ENCODE measurements at regions not wholly inside any gene's neighbourhood (a gene's known extent, or its start where the extent isn't known, plus 50 kb on each side); places are given as distances from the start of the nearest gene placed in this dataset.
A peak's percentile ranks its signal among the peaks of the same experiment; 100 is the strongest.
"Not testable (repeated sequence)": the region's sequence is repeated elsewhere in the genome, so short reads cannot be mapped to it uniquely, and the experiment has no call there.

DNA sequence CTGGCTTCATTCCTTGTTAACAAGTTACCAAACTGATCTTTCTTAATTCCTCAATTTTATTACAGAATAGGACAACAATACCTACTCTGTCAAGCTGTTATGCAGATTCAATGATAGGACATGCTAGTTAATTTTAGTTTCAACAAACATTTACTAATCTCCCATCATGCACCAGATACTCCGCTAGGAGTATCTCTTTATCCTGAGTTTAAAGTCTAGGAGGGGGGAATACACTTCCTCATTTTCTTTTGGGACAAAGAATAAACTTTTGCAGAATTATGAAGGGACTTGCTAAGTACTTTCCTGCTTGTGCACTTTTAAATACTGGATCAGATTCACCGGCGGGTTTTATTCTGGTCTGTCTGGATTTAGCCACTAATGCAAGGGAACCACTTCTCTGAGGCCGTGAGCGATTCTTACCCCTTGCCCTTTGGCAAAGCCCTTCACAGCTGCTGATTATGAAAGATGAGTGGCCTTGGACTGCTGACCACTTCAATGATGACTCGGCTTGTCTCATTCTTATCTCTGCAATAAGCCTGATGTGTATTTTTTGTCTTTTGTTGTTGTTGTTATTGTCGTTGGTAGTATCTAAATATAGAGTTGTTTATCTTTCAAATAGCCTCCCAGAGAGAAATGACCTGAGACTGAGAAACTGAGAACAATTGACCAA, 73.9 kb downstream of the RMI1 start:
- DNase-seq, result no peak

DNA sequence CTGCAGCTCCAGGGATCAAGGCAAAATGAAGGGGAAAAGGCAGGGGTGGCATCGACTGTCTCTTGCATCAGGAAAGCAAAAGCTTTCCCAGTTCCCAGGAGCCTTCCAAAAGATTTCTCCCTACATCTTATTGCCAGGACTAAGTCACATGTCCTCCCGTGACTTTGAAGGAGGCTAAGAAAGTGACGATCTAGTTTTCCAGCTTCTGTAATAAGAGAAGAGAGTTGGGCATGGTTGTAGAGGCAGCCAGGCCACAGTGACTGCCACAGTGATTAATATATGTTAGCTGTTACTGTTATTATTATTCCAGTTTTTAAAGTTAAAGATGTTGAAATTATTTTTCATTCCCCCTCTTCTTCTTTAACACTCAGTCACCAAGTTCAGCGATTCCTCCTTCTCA, 77.1 kb downstream of the RMI1 start:
- DNase-seq, result no peak

DNA sequence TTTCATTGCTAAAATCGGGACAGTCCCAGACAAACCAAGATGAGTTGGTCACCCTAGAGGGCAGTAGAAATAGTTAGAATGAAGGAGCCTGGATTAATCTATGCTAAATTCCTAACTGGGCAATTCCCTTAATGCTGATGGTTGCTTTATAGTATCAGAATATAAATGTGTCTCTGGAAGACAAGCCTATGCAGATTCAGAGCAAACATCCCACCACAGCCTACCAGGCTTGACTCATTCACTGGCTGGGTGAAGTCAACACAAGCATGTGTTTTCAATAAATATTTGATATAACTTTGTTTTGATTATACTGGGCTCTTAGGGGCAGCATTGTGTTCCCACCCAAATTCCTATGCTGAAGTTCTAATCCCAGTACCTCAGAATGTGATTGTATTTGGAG, 79.3 kb downstream of the RMI1 start:
- no peak for DNase-seq

DNA sequence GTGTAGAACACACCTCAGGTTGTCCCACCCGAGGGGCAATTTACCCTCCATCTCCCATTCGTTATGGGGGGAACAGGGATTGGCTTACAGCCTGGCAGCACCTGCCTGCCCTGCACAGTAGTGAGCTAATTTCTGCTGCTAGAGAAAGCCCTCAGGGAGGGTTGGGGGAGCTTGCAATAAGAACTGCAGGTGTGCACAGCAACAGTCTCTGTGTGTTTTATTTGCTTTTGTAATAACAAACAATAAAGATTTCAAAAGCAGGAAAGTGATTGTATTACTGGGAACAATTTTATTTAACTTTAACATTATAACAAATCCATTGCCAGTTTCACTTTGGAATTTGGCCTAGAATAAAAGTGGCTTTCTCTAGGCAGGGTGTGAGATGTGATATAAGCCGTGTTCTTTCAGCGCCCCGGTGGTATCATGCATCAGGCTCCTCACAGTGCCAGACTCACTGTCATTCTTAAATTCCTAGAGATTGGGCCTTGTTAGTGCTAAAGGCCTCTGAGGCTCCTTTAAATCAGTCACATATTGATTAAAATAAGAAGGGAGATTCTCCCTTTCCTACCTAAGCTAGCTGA, 81.1 kb downstream of the RMI1 start:
- DNase-seq, result no peak

DNA sequence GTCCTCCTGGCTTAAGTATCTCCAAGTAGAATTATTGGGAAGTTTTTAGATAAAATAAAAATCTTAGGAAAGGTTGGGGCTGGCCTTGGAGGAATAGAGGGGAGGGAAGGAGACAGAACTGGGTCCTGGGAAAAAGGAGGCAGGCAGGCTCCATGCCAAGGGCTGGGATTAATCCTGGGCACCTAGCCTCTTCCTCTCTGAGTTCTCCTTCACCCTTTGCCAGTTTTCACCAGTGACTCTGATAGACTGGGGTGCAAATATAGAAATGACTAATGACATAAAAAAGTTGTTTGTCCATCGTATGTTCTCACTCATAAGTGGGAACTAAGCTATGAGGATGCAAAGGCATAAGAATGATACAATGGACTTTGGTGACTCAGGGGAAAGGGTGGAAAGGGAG, 81.9 kb downstream of the RMI1 start:
- DNase-seq, result no peak

DNA sequence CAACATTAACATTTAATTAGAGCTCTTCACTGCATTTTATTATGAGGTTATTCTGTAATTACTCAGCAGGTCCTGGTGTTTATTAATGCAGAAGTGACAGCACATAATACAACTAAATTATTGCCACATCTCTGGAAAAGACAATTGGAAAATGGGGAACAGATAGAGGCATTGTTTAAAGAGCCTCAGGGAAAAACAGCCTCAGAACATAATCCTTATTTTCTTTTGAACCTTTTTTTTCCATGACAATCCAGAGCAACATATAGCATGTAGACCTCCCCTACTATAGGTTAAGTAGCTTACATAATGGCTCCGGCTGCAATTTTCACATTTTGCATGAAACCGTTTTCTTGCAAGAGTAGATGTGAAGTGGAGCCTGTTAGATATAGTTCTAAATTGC, 87.2 kb downstream of the RMI1 start:
- no peak for DNase-seq

DNA sequence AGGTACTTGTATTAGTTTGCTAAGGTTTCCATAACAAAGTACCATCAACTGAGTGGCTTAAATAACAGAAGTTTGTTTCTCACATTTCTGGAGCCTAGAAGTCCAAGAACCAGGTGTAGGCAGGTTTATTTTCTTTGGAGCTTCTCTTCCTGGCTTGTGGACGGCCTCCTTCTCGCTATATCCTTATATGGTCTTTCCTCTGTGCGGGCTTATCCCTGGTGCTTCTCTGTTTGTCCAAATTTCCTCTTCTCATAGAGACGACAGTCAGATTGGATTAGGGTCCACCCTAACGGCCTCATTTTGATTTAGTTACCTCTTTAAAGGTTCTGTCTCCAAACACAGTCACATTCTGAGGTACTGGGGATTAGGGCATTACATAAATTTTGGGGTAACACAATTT, 88.3 kb downstream of the RMI1 start:
- DNase-seq, result no peak

DNA sequence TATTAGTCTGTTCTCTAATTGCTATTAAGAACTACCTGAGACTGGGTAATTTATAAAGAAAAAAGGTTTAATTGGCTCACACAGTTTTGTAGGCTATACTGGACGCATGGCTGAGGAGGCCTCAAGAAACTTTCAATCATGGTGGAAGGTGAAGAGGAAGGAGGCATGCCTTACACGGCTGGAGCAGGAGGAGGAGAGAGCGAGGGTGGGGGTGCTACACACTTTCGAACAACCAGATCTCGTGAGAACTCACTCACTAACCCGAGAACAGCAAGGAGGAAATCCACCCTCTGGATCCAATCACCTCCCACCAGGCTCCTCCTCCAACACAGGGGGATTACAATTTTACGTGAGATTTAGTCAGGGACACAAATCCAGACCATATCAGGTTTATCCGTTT, 90.0 kb downstream of the RMI1 start:
- no peak for DNase-seq

DNA sequence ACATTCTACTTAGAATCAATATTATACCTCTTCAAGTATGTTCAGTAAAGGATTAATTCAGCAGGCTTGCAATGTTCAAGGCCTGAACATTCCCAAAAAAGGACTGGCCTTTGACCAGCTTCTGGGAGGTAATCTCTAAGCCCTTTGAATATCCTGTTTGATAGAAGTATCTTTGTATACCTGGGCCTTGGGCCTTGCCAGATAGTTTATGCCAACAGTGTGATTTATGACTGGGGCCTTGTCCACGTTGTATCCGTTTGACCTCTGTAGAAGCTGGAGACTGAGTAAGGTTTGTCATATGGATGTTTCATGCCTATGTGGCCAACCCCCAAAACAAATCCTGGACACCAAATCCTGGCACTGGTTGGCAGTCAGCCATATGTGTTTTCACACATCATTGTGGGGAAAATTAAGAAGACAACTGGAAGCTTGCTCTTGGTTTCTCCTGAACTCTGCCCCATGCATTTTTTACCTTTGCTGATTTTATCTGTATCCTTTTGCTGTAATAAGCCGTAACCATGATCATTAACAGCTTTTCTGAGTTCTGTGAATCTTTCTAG, 92.1 kb downstream of the RMI1 start:
- DNase-seq, result no peak

DNA sequence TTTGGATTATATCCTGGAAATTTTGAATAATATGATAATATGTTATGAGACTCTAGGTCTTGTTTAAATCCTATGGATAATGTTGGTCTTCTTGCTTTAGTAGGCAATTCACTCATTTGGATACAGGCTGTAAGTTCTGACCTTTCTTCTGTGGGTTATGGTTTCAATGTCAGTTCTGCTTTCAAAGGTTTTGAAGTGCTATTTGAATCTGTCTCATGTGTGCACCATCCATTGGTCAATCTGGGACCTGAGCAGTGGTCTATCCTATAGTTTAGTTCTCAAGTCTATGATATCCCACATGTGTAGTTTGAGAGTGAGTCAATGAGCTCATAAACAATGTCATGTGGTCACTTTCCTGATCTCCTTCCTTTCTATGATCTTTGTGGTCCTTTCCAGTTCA, 94.4 kb downstream of the RMI1 start:
- DNase-seq, result no peak

DNA sequence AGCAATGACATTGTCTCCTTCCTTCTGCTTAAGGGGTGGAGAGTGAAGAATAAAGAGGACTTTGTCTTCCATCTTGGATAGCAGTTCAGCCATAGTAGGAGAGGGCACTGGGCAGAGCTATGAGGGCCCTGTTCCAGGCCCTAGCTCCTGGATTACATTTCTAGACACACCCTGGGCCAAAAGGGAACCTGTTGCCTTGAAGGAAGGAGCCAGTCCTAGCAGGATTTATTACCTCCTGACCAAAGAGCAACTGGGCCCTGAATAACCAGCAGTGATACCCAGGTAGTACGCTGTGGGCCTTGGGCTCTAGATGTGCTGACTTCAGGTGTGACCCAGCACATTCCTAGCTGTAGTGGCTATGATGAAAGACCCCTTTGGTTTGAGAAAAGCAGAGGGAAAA, 95.8 kb downstream of the RMI1 start:
- DNase-seq, result no peak

DNA sequence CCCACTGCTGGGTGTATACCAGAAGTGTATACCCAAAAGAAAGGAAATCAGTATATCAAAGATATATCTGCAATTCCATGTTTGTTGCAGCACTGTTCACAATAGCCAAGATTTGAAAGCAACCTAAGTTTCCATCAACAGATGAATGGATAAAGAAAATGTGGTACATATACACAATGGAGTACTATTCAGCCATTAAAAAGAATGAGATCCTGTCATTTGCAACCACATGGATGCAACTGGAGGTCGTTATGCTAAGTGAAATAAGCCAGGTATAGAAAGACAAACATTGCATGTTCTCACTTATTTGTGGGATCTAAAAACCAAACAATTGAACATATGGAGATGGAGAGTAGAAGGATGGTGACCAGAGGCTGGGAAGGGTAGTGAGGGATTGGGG, 97.2 kb downstream of the RMI1 start:
- not testable (repeated sequence) for DNase-seq

DNA sequence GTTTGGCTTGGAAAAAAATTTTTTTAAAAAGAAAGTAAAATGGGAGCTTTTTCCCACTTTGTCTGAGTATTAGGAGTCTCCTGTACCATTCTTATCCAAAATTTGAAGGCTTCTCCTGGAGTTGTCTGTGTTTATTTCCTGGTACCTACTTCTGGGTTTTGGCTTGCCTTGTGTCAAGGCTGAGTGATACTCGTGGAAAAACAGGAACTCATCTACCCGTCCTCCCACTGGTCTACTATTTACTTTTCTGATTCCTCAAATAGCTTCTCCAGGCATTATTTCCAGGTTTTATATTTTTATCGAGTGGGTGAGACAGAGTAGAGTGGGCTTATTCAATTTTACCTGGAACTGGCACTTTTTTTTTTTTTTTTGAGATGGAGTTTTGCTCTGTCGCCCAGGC, 99.4 kb downstream of the RMI1 start:
- no peak for DNase-seq

DNA sequence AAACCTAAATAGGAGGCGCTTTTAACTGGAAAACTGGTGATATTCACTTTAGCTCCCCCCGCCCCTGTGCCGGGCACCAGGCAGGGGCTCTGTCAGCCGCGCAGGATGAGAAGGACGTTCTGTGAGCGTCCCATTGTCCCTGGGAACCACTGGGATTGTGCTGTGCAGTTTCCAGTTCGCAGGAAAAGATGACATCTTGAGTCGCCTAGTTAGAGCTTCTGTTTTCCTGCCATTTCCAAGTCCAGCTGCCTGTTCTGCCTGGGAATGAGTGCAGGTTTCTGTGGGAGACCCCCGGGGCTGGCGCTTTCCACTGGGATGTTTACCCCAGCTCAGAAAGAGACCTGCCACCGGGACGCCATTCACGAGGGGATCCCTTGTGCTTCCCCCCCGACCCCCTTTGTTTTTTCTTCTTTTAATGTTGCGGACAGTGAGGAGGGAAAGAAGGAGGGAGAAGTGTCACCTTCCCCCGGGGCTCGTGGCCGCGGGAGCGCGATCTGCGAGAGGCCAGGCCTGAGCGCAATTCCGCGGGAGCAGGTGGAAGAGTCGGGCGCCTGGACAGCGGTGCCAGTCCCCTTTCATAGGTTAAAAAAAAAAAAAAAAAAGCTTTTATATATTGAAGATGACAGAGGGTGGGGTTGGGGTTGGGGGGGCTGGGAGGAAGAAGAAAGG, 121.5 kb downstream of the RMI1 start:
- peak; percentile 54 for DNase-seq

DNA sequence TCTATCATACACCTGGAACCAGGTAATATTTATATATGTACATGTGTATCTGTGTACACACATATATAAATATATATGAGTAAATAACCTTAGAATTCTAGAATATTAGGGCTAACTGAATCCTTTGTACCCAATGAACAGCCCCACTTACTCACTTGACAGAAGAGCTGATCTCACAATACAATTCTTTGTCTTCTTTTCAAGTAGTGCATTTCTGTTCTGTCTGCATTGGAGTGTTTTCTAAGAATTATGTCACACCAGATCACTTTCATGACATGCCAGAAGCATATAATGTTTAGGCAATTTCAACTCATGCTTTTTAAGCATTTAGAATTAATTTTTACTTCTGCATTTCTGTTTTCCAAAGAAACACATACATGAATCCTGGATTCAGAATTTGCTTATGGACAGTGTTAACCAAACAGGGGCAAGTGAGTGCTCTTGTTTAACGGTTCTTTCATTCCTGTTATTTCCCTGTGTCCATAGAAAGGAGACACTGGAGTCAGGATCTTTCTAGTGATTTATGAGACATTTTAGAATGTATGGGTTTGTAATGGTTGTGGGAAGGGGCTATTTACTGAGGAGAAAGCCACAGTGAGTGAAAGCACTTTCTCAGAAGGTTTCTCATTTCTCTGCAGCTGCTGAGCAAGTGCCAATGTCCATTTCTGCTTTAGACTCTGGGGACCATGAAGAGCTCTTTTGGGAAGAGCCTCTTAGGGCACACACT, 123.2 kb downstream of the RMI1 start:
- peak; percentile 25 for DNase-seq

DNA sequence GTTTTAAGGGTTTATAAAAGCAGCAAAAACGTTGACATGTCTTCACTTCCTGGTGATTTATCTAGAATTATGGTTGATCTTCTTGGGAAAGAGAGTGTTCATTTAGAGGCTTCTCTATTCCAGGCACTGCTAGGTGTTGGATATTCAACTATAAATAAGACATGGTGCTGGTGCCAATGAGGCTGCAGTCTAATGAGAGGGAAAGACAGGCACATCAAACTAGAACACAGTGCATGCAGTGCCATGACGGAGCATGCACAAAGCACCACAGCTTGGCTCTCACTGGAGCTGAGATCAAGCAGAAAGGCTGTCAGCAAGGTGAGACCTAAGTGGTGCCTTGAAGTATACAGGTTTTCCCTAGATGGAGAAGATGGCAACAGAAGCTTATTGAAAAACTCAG, 126.5 kb downstream of the RMI1 start:
- DNase-seq, result no peak

DNA sequence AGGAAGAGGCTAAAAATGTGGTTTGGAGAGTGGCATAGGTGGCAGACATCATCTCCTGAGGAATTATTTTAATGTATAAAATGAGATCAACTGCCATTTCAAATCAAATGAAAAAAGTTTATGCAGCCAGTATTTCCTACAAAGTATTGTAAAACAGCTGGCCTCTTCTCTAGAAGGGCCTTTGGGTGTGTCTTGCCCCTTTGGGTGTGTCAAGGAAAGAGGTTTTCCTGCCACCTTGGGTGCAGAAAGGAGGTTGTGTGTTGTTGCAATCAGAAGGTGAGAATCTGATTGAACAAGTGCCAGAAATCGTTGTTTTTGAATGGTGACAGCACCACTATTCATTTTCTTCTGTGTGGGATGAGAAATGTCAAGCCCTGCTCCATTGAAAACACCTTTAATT, 127.4 kb downstream of the RMI1 start:
- no peak for DNase-seq

DNA sequence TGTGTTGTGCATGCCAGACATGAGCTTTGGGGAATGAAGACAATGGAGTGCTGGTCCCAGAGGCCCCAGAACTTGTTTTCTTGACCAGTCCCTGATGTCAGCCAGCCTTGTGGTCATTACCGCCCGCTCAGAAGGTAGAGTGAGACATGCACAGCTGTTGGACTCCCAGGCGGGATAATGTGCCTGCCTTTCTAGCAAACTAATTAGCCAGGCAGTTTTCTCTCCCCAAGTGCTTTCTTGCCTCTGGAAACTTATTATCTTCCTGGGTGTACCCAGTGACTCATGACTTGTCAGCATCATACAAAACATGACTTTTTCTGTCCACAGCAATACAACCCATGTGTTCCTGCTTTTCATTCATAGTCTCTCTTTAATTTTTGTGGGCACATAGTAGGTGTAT, 131.1 kb downstream of the RMI1 start:
- DNase-seq, result no peak

DNA sequence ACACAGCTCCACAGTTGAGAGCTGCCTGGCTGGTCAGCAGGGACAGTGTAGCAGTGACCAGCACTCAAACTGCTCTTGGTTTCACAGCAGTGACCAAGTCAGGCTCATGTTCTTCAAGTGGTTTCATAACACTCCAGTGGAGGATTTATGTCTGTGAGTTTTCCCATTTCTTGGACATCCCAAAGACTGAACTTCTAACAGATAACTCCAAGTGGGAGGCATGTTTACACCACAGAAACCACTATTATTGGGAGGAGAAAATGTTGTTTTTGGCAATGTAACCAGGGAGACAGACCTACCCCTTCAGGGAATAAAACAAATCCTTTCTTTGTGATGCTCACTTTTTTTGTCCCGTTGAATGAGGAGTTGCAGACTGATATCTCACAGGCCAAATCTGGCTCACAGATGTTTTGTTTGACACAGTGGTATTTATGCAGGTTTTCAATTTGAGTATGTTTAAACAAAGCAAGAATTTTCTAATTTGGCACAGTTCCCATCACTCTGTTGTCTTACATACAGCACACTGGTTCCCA, 141.5 kb downstream of the RMI1 start:
- peak; percentile 70 for DNase-seq

DNA sequence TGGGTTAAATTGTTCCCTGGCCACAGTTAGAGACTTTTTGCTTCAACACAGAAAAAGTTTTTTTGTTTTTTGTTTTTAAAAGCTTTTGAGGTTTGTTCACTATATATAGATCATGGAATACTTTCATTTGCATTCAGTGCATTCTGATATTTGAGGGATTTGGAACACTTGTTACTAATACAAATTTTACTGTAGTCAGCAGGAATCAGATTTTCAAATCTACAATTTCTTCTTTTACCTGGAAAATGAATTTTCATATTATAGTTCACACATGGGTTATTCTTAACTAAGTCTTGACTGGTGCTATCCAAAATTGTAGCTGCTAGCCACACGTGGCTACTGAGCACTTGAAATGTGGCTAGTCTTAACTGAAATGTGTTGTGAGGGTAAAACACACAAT, 142.0 kb downstream of the RMI1 start:
- DNase-seq, result no peak

DNA sequence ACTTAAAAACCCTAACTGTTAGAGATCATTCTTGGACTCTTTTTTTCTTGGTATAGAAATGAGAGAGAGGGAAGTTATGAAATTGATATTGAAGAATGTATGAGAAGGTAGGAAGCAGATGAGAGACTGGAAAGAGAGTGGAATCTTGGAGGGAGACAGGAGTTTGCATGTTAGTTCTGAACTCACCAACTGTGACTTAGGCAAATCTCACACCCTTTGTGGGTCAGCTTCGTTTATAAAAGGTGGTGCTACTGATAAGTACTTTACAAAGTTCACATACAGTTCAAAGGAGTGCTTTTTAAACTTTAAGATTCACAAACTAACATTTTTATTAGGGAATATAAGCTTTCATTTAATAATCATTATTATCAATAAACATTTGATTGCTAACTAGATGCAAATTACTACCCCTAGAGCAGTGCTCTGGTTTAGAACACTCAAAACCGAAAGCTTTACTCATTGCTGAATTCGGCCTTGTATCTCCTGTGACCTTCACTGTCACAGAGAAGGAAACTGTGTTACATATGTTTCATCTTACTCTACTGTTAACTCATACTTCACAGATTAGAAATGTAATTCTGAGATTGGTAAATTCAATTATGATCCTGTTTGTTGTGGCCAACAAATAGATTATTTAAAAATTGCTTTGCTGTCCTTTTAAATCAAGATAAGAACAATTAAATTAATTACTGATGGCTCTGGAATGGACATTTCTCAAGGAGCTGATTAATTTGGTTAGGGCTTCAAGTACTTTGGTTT, 143.2 kb downstream of the RMI1 start:
- no peak for DNase-seq

DNA sequence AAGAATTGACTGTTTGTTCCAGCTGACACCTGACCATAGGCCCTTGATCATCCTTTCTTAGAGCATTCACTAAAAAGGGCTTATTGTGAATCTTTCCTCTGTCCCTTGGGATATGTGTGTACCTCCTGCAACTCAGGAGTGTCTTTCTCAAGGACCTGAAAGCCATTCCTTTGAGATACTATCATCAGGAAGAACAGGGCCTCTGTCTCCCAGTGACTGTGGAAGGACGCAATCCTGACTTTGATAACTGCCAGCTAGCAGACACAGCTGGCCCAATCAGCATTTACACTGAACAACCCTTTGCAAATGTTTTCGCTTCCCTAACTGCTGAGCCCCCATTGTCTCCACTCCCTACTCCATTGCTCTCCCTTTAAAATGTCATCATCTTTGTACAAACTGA, 144.4 kb downstream of the RMI1 start:
- DNase-seq, result no peak

DNA sequence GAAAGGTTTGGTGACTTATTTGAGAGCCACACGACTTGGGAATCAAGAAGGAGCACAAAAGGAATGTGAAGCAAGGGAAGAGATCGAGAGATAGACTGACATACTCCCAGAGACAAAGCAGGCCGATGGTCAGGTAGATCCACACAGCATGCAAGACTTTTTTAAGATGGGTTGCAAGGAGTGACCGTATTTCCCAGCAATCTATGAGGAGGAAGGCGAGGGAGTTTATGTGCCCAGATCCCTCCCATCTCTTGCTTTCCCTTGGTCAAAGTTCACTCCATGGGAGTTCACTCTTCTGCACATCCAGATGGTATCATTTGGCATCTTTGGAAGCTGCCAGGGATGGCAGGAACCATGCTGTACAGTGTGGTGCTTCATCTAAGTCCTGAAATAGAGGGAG, 148.9 kb downstream of the RMI1 start:
- no peak for DNase-seq

Data from eye (tissue), 1 donor.